Loucy (cell line): ENCODE measurements at regions not wholly inside any gene's neighbourhood (a gene's known extent, or its start where the extent isn't known, plus 50 kb on each side); places are given as distances from the start of the nearest gene placed in this dataset.

Experiments
- CTCF ChIP-seq: fragments of 200-600 bp; sonication (generic); conservative IDR thresholded peaks from 2 replicates; pipeline ENCODE4 v1.5.1; 2014; ENCODE audit warnings: mild to moderate bottlenecking, antibody characterized with exemption, low read length
- EZH2phosphoT487 ChIP-seq: fragments of 200-600 bp; IDR thresholded peaks from 2 replicates; pipeline ENCODE4 v1.6.1; 2018; ENCODE audit warnings: antibody characterized with exemption, mild to moderate bottlenecking, moderate library complexity, borderline replicate concordance

- no peak for TF ChIP-seq CTCF
- TF ChIP-seq EZH2phosphoT487 = no peak
These were observed 238.8 kb downstream of the RNF152 start for GRCh38 chr18:61653823-61654551.
